Right lobe of liver (tissue), 6 donors: ENCODE measurements at regions not wholly inside any gene's neighbourhood (a gene's known extent, or its start where the extent isn't known, plus 50 kb on each side); places are given as distances from the start of the nearest gene placed in this dataset.

Experiments used
- ATAC-seq, 4 donors: fragments of 200-7000 bp; cut with Tn5 transposase; one replicate each; pipeline ENCODE4 v1.9.1; 2020; ENCODE audit warnings: mild to moderate bottlenecking in 4 of 4, moderate library complexity in 4 of 4
- DNase-seq, 3 donors: peaks; one replicate each; pipeline ENCODE4 v3.0.0-alpha.2; 2020
- H3K27ac ChIP-seq, 3 donors: fragments of 200-600 bp; one replicate each; pipeline ENCODE4 v1.8.0; 2022
- H3K27me3 ChIP-seq, 2 donors: fragments of 200-600 bp; one replicate each; pipeline ENCODE4 v1.8.0; 2022
- H3K36me3 ChIP-seq, 4 donors: fragments of 200-600 bp; sonication (generic) in 1 of 4; one replicate each; pipeline versions ENCODE4 v1.5.1 to v1.8.0; 2017 to 2022; ENCODE audit warnings: control low read depth in 1 of 4
- H3K4me1 ChIP-seq, 4 donors: fragments of 200-600 bp; sonication (generic) in 1 of 4; one replicate each; pipeline versions ENCODE4 v1.5.1 to v1.8.0; 2017 to 2022; ENCODE audit warnings: control low read depth in 1 of 4
- H3K4me3 ChIP-seq, 3 donors: fragments of 200-600 bp; one replicate each; pipeline ENCODE4 v1.8.0; 2022
- H3K9me3 ChIP-seq, 4 donors: fragments of 200-600 bp; sonication (generic) in 1 of 4; one replicate each; pipeline versions ENCODE4 v1.5.1 to v1.8.0; 2017 to 2022; ENCODE audit warnings: control low read depth in 1 of 4
- CTCF ChIP-seq, 4 donors: fragments of 200-600 bp in 3 of 4; fragments of 450-650 bp in 1 of 4; IDR thresholded peaks; one replicate each; pipeline versions ENCODE4 v1.5.1 to v1.8.0; 2016 to 2022; ENCODE audit warnings: antibody characterized with exemption in 4 of 4, mild to moderate bottlenecking in 2 of 4
- POLR2A ChIP-seq: fragments of 450-650 bp; IDR thresholded peaks from one replicate; pipeline ENCODE4 v1.6.1; 2017; ENCODE audit warnings: antibody characterized with exemption, mild to moderate bottlenecking
- WGBS: methylation state at CpG from one replicate; pipeline ENCODE4 v1.1.6; 2018; ENCODE audit warnings: low coverage, low lambda C conversion rate; ENCODE audit not compliant: insufficient coverage; ENCODE audit errors: missing lambda C conversion rate; 5-methylcytosine and 5-hydroxymethylcytosine counted together
- intact Hi-C, 2 donors: fragments of 100-400 bp; cut with DNase I; formaldehyde crosslinking; loops; one replicate each; pipeline versions ENCODE4 v1.11.2 to v1.14.1; 2022
- donor health status: DM: no; HTN: yes; CAD: no.
- donor health status: DM: no; HTN: no; CAD: no.
- donor health status: DM: no; HTN: no; CAD: no.
- donor health status: DM: no; HTN: yes; CAD: no.
- donor health status: DM: no; HTN: yes; CAD: no.

- H3K4me1 ChIP-seq, result no peaks in the 10 kb centered on the region
These were observed 233.6 kb upstream of the E2F7 start for GRCh38 chr12:77299001-77299400.

DNA sequence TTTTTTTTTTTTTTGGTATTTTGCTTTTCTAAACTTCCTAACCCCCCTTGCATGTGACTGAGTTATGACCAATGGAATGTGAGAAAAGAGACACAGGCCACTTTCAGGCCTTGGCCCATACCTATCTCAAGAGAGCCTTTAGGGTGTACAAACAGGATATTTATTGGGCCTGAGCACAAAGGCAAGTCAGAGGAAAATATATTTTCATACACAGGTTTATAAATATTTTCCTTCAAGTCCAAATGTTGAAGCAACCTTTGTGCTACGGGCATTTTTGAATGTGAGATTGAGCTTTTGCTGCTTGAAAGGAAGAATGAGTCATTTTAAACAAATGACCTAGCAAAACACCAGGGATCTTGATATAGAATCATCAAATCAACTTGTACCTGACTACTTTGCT, 228.6 kb upstream of the E2F7 start:
- Histone ChIP-seq H3K4me3 (no peak overlapping the region), H3K36me3 (no peaks in the 10 kb centered on the region), H3K9me3 (no peaks in the 10 kb centered on the region), H3K27ac (no peak overlapping the region), H3K27me3 (no peaks in the 10 kb centered on the region), H3K4me1 (no peaks in the 10 kb centered on the region)
- intact Hi-C loops, result no loop called here
- DNase-seq (no peak), ATAC-seq (no peak)
- WGBS, result 78% methylated on average over 1 of the region's 1 CpG
- no peak for TF ChIP-seq CTCF (IDR thresholded peaks at IDR 0.05)
- no peak for TF ChIP-seq POLR2A

More at GRCh38 chr12:77299001-77299400, 233.6 kb upstream of the E2F7 start:
- Histone ChIP-seq H3K36me3 (no peaks in the 10 kb centered on the region), H3K9me3 (no peaks in the 10 kb centered on the region), H3K4me3 (no peak overlapping the region), H3K27ac (no peak overlapping the region), H3K27me3 (no peaks in the 10 kb centered on the region)
- TF ChIP-seq CTCF (IDR thresholded peaks at IDR 0.05) (no peak), POLR2A (no peak)
- DNase-seq, result no peak
- intact Hi-C loops, result no loop called here
- WGBS, result 51% methylated on average over 3 of the region's 3 CpGs
- ATAC-seq, result no peak

GRCh38 chr12:77274926-77275325, 209.6 kb upstream of the E2F7 start:
- Histone ChIP-seq H3K27ac (no peak overlapping the region), H3K4me3 (no peak overlapping the region), H3K9me3 (no peaks in the 10 kb centered on the region), H3K4me1 (no peaks in the 10 kb centered on the region), H3K27me3 (no peaks in the 10 kb centered on the region), H3K36me3 (no peaks in the 10 kb centered on the region)
- WGBS, result no CpG with 5 or more reads among the region's 1 CpG
- TF ChIP-seq POLR2A (no peak), CTCF (IDR thresholded peaks at IDR 0.05) (no peak)
- DNase-seq, result no peak
- no peak for ATAC-seq
- intact Hi-C loops, result no loop called here

GRCh38 chr12:77273898-77274297, 208.5 kb upstream of the E2F7 start:
- no peak for ATAC-seq
- no peak for DNase-seq
- no peaks in the 10 kb centered on the region for H3K27me3 ChIP-seq
- H3K36me3 ChIP-seq, result no peaks in the 10 kb centered on the region
- H3K4me3 ChIP-seq, result no peak overlapping the region
- intact Hi-C loops, result no loop called here
- 38% methylated on average over 1 of the region's 1 CpG for WGBS
- no peak overlapping the region for H3K27ac ChIP-seq
- no peaks in the 10 kb centered on the region for H3K9me3 ChIP-seq
- H3K4me1 ChIP-seq, result no peaks in the 10 kb centered on the region
- TF ChIP-seq POLR2A, result no peak
- no peak for TF ChIP-seq CTCF (IDR thresholded peaks at IDR 0.05)

- no peak overlapping the region for H3K27ac ChIP-seq
- H3K36me3 ChIP-seq, result no peaks in the 10 kb centered on the region
- ATAC-seq (no peak), DNase-seq (no peak)
- 9% methylated on average over 1 of the region's 1 CpG for WGBS
- no peaks in the 10 kb centered on the region for H3K9me3 ChIP-seq
- no peaks in the 10 kb centered on the region for H3K27me3 ChIP-seq
- TF ChIP-seq POLR2A, result no peak
- H3K4me3 ChIP-seq, result no peak overlapping the region
- intact Hi-C loops, result no loop called here
- H3K4me1 ChIP-seq, result no peaks in the 10 kb centered on the region
These were observed 191.6 kb upstream of the E2F7 start for GRCh38 chr12:77256956-77257355.
